Endothelial cell of hepatic sinusoid (primary cell): ENCODE measurements at regions not wholly inside any gene's neighbourhood (a gene's known extent, or its start where the extent isn't known, plus 50 kb on each side); places are given as distances from the start of the nearest gene placed in this dataset.

ENCODE experiments used
- in situ Hi-C: cut with HindIII; loops from 2 replicates; pipeline ENCODE4 v1.10.0; 2017; ENCODE audit warnings: low sequenced_read_pairs

DNA sequence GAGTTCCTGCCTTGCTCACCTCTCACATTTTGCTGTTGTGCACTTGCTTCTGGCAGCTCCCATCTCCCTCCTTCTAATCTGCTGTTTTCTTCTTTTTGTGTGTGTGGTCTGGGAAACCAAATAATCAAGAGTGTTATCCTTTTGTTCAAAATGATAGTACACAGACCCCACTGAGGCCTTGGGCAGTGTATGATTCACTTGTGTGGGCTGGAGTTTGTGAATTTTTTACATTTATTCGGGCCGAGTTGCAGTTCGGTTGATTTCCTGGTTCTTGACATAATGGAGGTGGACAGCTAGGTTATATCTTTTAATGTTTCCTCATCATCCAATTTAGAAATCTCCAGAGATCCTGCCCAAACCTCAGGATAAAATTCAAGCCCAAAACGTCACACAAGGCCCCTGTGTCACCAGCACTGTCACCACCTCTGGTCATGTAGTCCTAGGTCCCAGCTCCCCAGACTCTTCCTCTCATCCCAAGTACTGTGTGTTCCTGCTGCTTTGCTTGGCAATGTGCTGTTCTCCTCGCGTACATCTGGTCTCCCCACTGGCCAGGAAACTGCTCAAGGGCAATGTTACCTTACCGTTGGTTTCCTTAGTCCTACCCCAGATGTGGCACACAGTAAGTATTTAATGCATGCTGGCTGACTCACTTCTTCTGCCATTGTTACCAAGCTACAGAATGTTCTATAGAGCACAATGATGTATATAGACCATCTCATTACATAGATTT lies 55.7 kb upstream of the PHACTR2 start:
- in situ Hi-C loops = no loop called here

DNA sequence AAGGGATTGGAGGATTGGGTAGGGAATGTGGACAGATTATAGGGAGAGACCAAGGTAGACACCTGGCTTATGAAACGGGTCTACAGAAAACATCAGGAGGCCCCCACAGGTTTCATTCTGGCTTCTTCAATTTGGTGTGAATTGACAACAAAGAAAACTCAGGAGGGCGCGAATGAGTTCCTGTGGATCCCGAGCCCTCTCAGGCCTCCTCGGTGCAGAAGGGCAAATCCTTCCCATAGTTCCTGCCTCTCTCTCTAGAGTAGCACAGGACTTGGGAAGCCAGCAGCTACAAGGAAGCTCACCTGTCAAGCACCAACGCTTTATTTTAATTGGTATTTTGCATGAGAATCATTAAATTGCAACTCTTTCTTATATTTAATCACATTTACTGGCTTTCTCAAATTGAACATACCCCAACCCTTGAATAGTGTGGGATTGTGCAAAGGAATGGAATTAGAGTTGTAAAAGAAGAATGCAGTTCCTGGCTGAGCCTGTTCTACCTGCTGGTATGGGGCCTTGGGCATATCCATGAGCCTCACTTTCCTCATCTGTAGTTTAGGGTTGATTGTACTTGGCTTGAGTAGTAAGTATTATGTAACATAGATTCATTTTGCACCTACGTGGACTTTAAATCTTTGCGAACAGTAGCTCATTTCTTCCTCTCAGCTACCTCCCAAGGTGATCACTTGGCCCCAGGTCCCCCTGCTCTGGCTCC lies 56.4 kb upstream of the PHACTR2 start:
- in situ Hi-C loops = no loop called here

DNA sequence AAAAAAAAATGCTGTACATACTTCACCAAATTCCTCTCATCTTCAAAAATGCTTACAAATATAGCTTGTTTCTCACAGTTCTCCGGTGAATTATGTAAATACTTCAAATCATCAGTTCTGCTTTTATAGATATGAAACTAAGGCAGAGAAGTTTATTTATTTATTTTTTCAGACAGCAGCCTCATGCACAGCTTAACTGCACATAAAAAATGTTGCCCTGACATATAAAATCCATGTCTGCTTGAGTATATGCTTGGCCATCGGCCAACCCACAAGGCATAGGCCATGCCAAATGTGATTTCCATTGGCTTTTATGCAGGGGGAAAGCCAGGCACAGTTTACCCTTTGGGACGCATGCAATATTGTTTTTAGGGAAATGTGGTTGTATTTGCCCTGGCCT lies 57.3 kb upstream of the PHACTR2 start:
- in situ Hi-C loops = no loop called here

DNA sequence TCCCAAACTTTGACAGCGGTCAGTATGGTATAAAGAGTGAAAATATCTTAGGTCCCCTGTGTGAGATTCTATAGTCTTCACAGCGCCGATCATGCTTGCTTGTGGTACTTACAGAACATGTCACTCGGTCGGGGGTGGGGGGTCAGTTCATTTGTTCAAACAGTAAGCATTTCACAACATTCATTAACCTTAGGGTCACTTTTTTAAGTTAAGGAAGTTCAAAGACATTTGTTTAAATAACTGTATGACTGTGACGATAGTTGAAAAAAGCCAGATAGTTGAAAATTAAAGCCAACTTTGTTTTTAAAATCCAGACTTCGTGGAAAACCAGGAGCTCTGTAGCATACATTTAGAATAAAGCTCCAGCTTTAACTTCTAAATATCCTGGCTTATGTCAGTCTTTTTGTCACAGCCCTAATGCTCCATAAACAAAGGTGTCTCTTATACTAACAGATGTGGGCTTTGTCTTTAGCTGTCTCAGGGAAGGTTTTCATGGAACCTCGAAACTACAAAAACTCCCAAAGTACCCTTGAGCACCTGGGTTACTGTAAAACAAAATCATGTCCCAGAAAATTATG lies 57.9 kb upstream of the PHACTR2 start:
- in situ Hi-C loops = no loop called here

DNA sequence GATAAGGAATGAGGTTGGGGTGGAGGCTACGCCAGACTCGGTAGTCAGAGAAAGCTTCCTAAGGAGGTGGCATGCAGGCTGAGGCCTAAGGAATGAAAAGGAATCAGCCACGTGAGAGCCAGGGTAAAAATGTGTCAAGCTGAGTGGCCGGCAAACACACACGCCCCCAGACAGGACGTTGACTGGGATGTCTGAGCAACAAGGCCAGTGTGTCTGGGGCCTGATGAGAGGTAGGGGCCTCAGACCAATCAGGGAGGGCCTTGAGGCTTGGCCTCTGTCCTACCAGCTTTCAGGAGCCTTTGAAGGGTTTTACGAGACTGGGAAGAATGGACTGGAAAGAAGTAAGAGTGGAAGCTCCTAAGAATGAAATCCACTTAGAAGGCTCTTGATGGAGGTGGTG lies 61.0 kb upstream of the PHACTR2 start:
- in situ Hi-C loops = no loop called here

DNA sequence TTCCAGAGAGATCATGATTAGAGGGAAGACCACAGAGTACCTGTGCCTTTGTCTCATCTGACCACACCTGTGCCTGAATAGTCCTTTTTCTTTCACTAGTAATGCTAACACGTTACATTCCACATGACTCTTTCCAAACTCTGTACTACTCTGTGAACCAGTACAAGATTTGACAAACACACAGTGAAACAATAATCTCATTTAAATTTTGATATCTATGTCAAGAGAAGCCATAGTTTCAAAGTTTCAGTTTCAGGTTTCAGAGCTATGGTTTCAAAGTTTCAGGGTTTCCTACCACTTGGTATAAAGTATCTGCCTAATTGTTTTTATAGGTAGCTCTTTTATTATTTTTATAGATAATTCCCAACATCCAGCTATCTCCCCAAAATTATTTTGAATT lies 62.0 kb upstream of the PHACTR2 start:
- in situ Hi-C loops = no loop called here

DNA sequence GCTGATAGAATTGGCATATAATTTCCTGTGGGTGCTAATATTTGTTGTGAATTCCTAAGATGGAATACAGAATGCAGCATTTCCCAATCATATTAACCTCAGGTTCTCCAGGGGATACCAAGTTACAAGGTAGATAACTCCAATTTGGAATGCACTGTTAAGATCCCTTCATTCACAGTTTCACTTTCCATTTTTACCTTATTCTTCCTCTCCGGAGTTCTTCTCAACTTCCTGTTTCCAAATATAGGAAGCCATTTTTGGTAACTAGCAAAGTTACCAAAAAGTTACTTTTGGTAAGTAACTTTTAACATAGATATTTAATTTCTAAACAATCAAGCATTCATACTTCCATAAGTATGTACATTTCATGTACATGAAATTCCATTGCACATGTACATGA lies 63.5 kb upstream of the PHACTR2 start:
- in situ Hi-C loops = no loop called here

DNA sequence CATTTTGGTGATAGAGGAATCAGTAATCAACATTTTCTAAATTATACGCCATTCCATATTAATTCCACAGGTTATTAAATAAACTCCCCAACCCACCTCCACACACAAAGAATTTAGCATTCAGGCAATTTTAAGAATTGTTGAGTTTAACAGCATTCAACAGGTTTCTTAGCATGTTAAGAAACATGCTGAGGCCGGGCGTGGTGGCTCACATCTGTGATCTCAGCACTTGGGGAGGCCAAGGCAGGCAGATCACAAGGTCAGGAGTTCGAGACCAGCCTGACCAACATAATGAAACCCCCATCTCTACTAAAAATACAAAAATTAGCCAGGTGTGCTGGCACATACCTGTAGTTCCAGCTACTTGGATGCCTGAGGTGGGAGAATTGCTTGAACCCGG lies 64.0 kb upstream of the PHACTR2 start:
- in situ Hi-C loops = no loop called here

DNA sequence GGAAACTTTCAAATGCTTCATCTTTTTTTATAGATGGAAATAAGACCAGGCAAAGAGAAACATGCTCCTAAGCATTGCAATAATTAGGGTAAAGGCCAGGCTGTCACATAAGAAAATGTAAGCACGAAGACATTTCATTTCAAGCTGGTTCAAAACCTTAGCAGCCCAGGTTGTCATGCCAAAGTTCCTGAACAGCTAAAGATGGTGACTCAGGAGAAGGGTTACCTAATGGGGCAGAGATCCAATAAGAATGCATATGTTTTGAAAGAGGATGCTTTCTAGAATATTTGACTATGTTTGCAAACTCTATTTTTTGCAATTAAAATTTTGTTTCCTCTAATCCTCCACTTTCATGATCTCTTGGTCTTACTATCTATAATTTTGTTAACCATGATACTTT lies 65.6 kb upstream of the PHACTR2 start:
- in situ Hi-C loops = no loop called here

DNA sequence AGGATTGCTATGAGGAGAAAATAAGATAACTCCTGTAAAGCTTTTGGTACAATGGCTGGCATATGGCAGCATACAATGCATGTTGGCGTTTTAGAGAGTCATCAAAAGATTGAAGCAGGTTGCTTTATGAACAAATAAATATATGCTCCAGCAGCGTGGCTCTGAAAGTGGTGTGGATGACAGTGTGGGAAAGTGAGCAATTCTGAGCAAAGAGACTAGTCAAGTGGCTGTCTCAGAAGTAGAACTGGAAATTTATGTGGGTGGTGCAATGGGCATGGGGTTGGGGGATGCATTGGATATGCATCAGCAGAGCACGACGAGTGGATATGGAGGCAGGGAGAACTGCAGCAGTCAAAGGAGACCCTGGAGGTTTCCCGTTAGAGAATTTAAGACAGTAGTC lies 66.2 kb upstream of the PHACTR2 start:
- in situ Hi-C loops = no loop called here

DNA sequence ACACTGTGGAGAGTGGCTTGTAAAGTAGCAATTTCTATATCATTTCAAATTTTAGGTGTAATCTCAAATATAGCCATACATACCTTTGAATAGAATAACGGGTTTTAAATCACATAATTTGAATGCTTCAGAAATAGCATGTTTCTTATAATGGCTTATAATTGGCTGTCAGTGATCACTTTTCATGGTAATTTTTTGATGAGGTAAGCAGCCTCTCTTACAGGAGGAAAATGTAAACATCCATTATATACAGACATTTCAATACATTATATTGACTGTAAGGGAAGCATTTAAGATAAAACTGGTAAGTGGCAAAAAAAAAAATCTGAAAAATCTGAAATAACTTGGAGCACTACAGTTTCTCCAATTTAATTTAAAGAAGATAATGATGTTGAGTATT lies 67.8 kb upstream of the PHACTR2 start:
- in situ Hi-C loops = no loop called here

DNA sequence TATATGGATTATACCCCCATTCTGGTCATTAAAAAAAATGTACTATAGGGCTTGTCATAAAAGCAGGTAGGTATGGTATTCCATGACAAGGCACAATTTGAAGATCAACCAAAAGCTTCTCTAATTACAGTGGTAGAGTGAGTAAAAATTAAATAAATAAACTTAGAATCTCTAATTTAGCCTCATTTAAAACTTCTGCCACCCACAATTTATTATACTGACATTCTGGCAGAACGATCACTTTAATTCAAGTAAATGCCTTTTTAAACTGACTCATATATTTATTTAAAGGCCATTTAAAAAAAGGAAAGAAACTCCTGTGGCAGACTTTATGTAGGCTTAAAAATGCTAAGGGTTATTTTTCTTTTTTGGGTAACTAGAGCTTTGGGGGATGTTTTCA lies 68.3 kb upstream of the PHACTR2 start:
- in situ Hi-C loops = no loop called here

DNA sequence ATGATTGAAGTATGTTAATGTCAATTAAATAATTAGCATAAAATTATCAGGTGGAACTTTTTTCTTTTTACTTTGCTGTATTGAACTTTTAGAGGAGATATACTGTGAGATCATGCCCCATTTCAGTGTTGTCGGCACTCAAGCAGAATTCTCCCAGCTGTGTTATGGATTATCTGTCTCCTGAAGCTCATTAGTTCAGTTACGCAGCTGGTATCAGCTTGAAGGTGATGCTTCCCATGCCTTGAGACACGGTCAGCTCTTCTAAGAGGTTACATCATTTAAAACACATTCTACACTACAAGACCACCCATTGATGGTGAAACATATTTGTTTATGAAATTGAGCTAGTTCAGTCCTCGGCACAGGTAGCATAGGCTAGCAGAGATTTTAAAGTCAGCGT lies 68.9 kb upstream of the PHACTR2 start:
- in situ Hi-C loops = no loop called here

DNA sequence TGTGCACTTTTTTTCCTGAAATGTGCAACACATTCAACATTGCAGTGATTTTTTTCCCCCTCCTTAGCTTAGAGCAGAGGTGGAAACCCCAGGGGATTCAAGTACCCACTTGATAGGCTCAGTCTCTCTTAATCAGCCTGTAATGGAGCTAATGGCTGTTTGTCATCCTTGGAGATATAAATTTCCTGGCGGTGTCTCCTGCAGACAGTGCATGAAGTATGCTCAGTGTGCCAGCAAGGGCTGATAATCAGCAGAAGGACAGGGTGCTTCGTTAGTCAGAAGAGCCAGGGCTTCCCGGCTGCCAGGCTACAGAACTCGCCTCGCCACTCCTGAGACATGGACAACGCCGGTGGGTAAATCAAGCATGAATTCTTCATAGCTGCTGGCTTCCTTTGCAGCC lies 69.8 kb upstream of the PHACTR2 start:
- in situ Hi-C loops = no loop called here

DNA sequence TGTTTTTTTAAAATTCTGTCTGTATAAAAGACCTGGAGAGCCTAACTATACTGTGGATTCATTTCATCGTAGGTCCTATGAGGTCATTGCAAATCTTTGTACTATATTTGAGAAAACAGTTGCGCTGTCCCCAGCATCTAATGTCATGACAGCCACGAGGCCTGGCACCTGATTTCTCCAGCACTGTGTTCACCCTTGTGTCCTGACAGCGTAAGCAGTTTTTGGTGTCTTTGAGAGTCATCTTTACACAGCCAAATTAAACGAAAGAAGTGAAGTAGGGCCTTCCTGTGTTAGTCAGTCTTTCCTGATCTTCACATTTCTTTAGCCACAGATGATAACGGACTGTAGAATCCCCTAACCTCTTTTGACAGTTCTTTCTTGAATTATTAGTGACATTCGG lies 70.6 kb upstream of the PHACTR2 start:
- in situ Hi-C loops = no loop called here

DNA sequence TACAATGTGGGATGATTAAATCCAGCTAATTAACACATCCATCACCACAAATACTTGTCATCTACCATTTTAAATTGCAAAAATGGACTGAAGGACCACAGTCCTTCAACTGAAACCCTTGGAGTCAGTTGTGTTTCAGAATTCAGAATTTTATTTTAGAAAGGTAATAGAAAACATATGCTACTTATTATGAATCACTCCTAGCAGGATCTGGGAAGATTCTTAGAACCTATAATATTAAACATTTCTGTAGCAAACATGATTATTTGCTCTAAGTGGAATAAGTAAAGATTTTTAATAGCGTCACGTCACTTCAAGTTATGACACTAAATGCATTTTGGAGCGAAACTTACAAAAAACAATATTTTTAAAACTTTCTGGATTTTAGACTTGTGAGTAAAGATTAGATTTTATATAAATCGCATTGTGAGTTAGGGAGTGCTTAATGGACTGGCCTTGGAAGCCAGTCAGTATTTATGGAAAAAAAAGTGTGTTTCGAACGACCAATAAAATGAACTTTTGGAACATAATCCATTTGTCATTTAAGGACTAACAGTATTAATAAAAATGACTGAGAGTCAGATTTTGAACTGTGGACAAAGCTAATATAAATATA lies 71.8 kb upstream of the PHACTR2 start:
- in situ Hi-C loops = no loop called here

DNA sequence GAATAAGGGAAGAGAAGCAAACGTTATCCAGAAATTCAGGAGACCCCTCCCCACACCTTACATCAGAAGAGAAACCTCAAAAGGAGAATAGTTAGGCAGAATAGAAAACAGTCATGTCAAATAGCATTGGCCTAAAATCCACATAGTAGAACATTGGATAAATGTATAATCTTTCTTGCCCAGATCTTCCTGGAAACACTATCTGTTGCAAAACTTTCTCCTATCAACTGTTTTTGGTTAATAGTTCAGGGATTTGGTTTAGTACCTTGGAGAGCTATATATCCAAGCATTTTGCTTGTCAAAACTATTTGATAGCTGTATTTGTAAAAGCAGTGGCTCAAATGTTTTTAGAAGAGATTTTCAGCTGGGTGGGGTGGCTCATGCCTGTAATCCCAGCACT lies 74.3 kb upstream of the PHACTR2 start:
- in situ Hi-C loops = no loop called here

DNA sequence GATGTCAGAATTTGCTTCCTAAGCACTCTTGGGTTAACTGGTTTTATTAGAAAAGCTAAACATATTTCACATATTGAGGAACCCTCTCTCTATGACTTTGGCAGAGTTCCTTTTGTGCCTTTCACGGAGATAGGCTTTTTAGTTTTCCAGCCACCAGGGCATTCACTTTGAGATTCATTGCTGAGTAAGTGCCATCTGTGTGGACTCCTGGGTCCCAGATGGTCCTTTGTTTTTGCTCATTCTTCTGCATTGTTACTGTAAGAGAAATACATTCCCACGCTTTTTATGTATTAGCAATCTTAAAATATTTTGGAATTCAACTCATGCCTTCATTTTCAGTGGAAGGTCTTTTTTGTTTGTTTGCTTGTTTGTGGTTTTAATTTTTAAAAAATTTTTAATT lies 76.3 kb upstream of the PHACTR2 start:
- in situ Hi-C loops = no loop called here

DNA sequence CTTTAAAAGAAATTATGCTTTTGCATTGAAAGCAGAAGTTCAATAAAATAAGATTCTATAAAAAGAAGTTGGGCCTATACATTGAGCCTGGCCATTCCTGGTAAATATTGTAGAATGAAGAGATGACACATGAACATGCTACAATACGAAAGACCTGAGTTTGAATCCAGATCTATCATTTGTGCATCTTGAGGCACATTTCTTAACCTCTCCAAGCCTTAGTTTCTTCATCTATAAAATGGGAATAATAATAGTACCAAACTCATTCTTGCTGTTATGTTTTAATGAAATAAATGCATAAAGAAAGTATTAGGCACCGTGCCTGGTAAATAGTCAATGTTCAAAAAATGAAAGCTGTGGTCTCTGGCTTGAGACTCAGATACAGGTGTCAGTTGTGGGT lies 76.9 kb upstream of the PHACTR2 start:
- in situ Hi-C loops = no loop called here

DNA sequence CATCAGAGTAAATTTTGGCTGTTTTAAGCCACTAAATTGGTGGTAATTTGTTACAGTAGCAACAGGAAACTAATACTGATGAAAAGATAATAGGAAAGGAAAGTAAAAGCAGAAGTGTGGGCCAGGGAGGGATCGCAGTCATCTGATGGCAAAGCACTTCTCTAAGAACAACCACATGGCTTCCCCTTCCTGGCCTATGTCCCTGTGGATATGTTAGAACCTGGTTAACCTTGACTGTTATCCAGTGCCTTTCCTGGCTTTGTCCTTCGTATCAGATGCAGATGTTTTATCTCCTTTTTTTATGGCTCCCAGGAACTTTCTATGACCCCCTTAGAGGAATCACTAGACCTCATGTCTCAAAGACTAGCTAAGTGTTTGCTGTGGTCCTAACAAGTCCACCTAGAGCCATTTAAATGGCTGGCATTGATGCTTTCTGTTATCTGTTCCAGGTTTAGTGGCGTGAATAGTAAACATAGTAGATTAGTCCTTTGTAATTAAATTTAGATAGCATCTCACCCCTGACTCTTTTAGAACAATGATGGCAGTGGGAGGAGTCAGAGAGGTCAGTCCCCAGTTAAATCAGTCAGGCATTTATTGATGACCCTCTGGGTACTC lies 79.2 kb upstream of the PHACTR2 start:
- in situ Hi-C loops = no loop called here

DNA sequence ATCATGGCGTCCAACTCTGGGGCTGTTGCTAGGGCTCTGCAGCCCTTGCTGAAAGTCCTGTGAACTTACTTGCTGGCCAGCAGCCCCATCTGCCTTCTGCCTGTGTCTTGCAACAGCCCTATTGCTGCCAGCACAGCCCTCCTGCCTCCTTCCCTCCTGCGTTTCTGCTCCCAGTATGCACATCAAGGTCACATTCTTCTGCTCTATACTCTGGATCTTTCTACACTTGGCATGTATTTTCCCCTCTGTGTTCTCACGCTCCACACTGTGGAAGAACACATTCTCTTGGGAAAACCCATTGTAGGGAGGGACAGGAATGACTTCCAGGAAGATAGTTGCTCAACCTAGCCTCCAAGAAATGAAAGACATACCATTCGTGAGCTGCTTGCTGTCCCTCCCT lies 80.9 kb upstream of the PHACTR2 start:
- in situ Hi-C loops = no loop called here
